ENCODE measurements at regions not wholly inside any gene's neighbourhood (a gene's known extent, or its start where the extent isn't known, plus 50 kb on each side); places are given as distances from the start of the nearest gene placed in this dataset.

DNA sequence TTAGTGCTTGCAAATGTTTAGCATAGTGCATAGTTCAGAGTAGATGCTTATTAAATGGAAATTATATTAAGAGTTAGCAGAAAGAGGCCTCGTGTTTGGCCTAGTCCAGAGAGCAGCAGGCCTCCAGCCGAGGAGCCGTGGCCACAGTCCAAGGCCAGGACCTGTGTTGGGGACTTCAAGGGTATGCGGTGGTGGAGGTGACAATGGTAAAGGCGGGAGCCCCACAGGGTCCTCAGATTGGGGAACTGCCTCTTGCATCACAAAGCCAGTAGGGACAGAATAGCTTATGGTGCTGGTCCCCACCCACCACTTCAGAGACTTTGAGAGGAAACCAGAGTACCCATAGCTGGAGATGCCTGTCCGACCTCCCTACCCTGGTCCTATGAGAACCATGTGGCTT lies 554.6 kb upstream of the RIOK2 start:
- Histone ChIP-seq H3K27ac (no peak overlapping the region), H3K4me1 (no peaks in the 10 kb centered on the region), H3K36me3 (no peaks in the 10 kb centered on the region), H3K4me3 (no peak overlapping the region), H3K9me3 (no peaks in the 10 kb centered on the region), H3K27me3 (no peaks in the 10 kb centered on the region)
- TF ChIP-seq POLR2AphosphoS5 (IDR thresholded peaks at IDR 0.05; ENCODE audit: insufficient read depth in 1 of 2, low read depth in 1 of 2) (no peak), POLR2A (IDR thresholded peaks at IDR 0.05) (no peak)
- TF ChIP-seq, protein P1, sequence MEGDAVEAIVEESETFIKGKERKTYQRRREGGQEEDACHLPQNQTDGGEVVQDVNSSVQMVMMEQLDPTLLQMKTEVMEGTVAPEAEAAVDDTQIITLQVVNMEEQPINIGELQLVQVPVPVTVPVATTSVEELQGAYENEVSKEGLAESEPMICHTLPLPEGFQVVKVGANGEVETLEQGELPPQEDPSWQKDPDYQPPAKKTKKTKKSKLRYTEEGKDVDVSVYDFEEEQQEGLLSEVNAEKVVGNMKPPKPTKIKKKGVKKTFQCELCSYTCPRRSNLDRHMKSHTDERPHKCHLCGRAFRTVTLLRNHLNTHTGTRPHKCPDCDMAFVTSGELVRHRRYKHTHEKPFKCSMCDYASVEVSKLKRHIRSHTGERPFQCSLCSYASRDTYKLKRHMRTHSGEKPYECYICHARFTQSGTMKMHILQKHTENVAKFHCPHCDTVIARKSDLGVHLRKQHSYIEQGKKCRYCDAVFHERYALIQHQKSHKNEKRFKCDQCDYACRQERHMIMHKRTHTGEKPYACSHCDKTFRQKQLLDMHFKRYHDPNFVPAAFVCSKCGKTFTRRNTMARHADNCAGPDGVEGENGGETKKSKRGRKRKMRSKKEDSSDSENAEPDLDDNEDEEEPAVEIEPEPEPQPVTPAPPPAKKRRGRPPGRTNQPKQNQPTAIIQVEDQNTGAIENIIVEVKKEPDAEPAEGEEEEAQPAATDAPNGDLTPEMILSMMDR (IDR thresholded peaks at IDR 0.05), result no peak
- DNase-seq (ENCODE audit: extremely low spot score in 2 of 2), result no peak
- intact Hi-C loops (cut with DNase I), result no loop called here

DNA sequence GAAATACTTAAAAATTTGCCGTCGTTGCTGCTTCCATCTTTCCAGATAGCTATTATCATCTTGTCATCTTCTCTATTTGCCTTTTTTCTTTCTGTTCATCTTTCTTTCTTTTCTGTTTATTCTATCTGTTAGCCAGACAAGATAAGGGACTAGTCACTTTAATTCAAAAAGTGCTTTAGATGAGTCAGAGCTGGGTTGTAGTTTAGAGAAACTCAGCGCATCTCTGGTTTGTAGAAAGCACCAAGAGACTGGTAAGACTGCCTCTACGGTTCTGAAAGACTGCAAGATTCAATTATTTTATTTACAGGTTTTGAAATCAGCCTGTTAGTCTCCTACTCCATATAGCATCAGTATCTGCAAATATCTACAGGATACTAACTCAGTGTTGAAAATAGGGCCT lies 562.8 kb upstream of the RIOK2 start:
- no peaks in the 10 kb centered on the region for H3K36me3 ChIP-seq
- TF ChIP-seq POLR2A (IDR thresholded peaks at IDR 0.05) (no peak), POLR2AphosphoS5 (IDR thresholded peaks at IDR 0.05; ENCODE audit: insufficient read depth in 1 of 2, low read depth in 1 of 2) (no peak)
- TF ChIP-seq, protein P1 (IDR thresholded peaks at IDR 0.05), result no peak
- no peak overlapping the region for H3K27ac ChIP-seq
- intact Hi-C loops (cut with DNase I), result no loop called here
- no peaks in the 10 kb centered on the region for H3K9me3 ChIP-seq
- H3K4me3 ChIP-seq, result no peak overlapping the region
- DNase-seq (ENCODE audit: extremely low spot score in 2 of 2), result no peak
- H3K27me3 ChIP-seq, result no peaks in the 10 kb centered on the region
- no peaks in the 10 kb centered on the region for H3K4me1 ChIP-seq

DNA sequence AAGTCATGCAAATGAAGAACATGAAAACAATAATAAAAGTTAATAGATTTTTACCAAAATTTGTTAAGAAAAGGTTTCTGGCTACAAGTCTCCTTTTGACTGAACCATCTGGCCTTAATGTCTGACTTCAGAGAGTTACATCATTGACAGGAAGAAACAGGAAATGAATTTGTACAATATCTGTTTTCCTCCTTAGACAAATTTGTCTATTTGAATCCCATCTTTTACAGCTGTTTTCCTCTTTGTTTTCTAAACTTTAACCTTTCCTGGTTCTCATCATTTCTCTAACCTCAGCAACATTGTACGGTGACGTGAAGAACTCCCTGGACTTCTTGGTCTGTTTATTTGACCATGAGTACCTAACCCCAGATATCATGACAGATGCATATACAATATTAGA lies 567.5 kb upstream of the RIOK2 start:
- TF ChIP-seq, protein P1 (IDR thresholded peaks at IDR 0.05), result no peak
- no peak for TF ChIP-seq POLR2AphosphoS5 (IDR thresholded peaks at IDR 0.05; ENCODE audit: insufficient read depth in 1 of 2, low read depth in 1 of 2)
- TF ChIP-seq POLR2A (IDR thresholded peaks at IDR 0.05), result no peak
- H3K27ac ChIP-seq, result no peak overlapping the region
- intact Hi-C loops (cut with DNase I), result no loop called here

DNA sequence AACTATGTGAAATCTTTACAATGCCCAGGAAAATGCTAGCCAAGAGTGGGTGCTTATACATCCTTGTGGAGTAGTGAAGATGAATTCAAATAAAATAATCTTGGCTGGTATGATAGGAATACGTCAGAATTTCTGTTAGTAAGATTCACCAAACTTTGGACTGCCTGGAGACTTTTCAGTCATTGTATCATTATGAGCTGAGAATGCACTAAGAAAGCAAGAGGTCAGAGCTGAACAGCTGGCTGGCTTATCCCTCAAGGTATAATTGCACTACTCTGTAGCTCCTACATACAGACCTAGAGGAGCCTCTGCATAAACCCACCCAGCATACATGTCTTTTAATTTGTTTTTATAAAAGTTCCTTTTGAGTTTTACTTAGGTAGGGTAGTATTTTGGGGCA lies 568.5 kb upstream of the RIOK2 start:
- no peak overlapping the region for H3K27ac ChIP-seq
- H3K4me3 ChIP-seq, result no peak overlapping the region
- H3K9me3 ChIP-seq, result no peaks in the 10 kb centered on the region
- no peaks in the 10 kb centered on the region for H3K36me3 ChIP-seq
- TF ChIP-seq POLR2AphosphoS5 (IDR thresholded peaks at IDR 0.05; ENCODE audit: insufficient read depth in 1 of 2, low read depth in 1 of 2) (no peak), POLR2A (IDR thresholded peaks at IDR 0.05) (no peak)
- TF ChIP-seq, protein P1 (IDR thresholded peaks at IDR 0.05), result no peak
- H3K4me1 ChIP-seq, result no peaks in the 10 kb centered on the region
- intact Hi-C loops (cut with DNase I), result no loop called here
- no peak for DNase-seq (ENCODE audit: extremely low spot score in 2 of 2)
- H3K27me3 ChIP-seq, result no peaks in the 10 kb centered on the region

More for the DNA sequence above, 567.5 kb upstream of the RIOK2 start:
- no peak for DNase-seq (ENCODE audit: extremely low spot score in 2 of 2)
- Histone ChIP-seq H3K36me3 (no peaks in the 10 kb centered on the region), H3K27me3 (no peaks in the 10 kb centered on the region), H3K9me3 (no peaks in the 10 kb centered on the region), H3K4me3 (no peak overlapping the region), H3K4me1 (no peaks in the 10 kb centered on the region)

DNA sequence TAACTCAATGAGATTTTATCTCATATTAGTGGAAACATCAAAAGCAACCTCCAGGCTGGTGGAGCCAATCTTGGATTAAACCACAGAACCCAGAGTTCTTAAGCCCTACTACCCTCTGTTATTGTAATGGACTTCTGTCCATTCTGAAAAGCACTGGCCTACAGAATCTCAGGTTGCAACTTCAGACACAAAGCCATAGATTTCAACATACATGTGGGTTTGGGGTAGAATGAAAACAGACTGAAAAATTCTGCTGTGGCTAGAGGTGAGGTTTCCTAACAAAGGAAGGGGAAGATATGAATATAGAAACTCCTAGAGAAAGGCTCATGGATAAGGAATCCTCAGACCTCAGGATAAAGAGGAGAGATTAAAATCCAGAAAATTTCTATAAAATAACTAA lies 569.8 kb upstream of the RIOK2 start:
- Histone ChIP-seq H3K27me3 (no peaks in the 10 kb centered on the region), H3K27ac (no peak overlapping the region), H3K4me1 (no peaks in the 10 kb centered on the region), H3K9me3 (no peaks in the 10 kb centered on the region), H3K36me3 (no peaks in the 10 kb centered on the region), H3K4me3 (no peak overlapping the region)
- intact Hi-C loops (cut with DNase I), result no loop called here
- TF ChIP-seq, protein P1 (IDR thresholded peaks at IDR 0.05), result no peak
- TF ChIP-seq POLR2AphosphoS5 (IDR thresholded peaks at IDR 0.05; ENCODE audit: insufficient read depth in 1 of 2, low read depth in 1 of 2) (no peak), POLR2A (IDR thresholded peaks at IDR 0.05) (no peak)
- DNase-seq (ENCODE audit: extremely low spot score in 2 of 2), result no peak
